ENCODE measurements at regions not wholly inside any gene's neighbourhood (a gene's known extent, or its start where the extent isn't known, plus 50 kb on each side); places are given as distances from the start of the nearest gene placed in this dataset.

DNA sequence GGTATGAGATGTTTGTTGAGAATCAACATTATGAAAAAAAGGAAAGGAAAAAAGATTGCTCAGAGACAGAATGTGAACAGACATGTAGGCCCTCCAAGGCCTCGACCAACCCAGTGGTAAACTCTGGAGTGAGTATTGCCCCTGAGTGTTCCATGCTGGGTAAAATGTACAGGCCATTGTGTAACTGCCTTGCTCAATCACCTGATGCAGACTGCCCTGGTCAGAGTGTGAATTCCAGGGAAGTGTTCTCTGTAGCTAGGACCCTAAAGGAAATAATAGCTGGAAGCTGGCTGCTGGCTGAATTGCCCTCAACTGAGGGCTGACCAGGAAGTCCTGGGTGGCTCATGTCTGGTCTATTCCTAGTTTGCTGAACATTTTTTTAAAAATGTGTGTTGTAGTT is 1081.4 kb upstream of the LRFN5 start:
- TF ChIP-seq CTCF (IDR thresholded peaks at IDR 0.05), result no peak
- no peak for TF ChIP-seq POLR2A (IDR thresholded peaks at IDR 0.05)
- no peak for TF ChIP-seq EP300 (IDR thresholded peaks at IDR 0.05)
